Upper lobe of left lung (tissue), 6 donors: ENCODE measurements at regions not wholly inside any gene's neighbourhood (a gene's known extent, or its start where the extent isn't known, plus 50 kb on each side); places are given as distances from the start of the nearest gene placed in this dataset.

Experiments used
- ATAC-seq, 2 donors: fragments of 200-7000 bp; cut with Tn5 transposase; one replicate each; pipeline ENCODE4 v1.9.1; 2022; ENCODE audit warnings: mild to moderate bottlenecking in 2 of 2, moderate library complexity in 2 of 2; ENCODE audit not compliant: low FRiP score in 2 of 2
- DNase-seq, 2 donors: peaks; one replicate each; pipeline ENCODE4 v3.0.0-alpha.2; 2019 to 2020
- H3K27ac ChIP-seq, 4 donors: fragments of 200-600 bp; sonication (generic); one replicate each; pipeline ENCODE4 v1.5.1; 2016 to 2019
- H3K27me3 ChIP-seq, 4 donors: fragments of 200-600 bp; sonication (generic); one replicate each; pipeline ENCODE4 v1.5.1; 2017 to 2019
- H3K36me3 ChIP-seq, 4 donors: fragments of 200-600 bp; sonication (generic); one replicate each; pipeline ENCODE4 v1.5.1; 2016 to 2019
- H3K4me1 ChIP-seq, 4 donors: fragments of 200-600 bp; sonication (generic); one replicate each; pipeline ENCODE4 v1.5.1; 2018 to 2019
- H3K4me3 ChIP-seq, 4 donors: fragments of 200-600 bp; sonication (generic); one replicate each; pipeline ENCODE4 v1.5.1; 2017 to 2019; ENCODE audit warnings: mild to moderate bottlenecking in 2 of 4, moderate library complexity in 1 of 4
- H3K9me3 ChIP-seq, 4 donors: fragments of 200-600 bp; sonication (generic); one replicate each; pipeline ENCODE4 v1.5.1; 2018 to 2019
- EP300 ChIP-seq, 4 donors: sonication (generic); formaldehyde crosslinking; IDR thresholded peaks; one replicate each; pipeline ENCODE4 v1.5.1; 2017; ENCODE audit warnings: antibody characterized with exemption in 4 of 4, control low read depth in 2 of 4
- POLR2A ChIP-seq, 4 donors: fragments of 450-650 bp; IDR thresholded peaks; one replicate each; pipeline ENCODE4 v1.5.1; 2016 to 2017; ENCODE audit warnings: antibody characterized with exemption in 4 of 4, mild to moderate bottlenecking in 2 of 4
- POLR2AphosphoS5 ChIP-seq, 2 donors: sonication (generic); formaldehyde crosslinking; IDR thresholded peaks; one replicate each; pipeline ENCODE4 v1.5.1; 2017; ENCODE audit warnings: antibody characterized with exemption in 2 of 2
- WGBS, 2 donors: methylation state at CpG; one replicate each; pipeline ENCODE4 v1.1.5; 2017 to 2018; 5-methylcytosine and 5-hydroxymethylcytosine counted together
- TF ChIP-seq, protein P1 (sequence below), 6 experiments: fragments of 450-650 bp in 4 of 6; fragments of 200-600 bp in 2 of 6; sonication (generic) in 2 of 6; IDR thresholded peaks; one replicate each; pipeline ENCODE4 v1.5.1; 2016 to 2019; ENCODE audit warnings: antibody characterized with exemption in 6 of 6
- donor health status: DM: no; HTN: no; CAD: no; lungs with moderate emphysema.
- donor health status: DM: no; HTN: yes; CAD: no; lungs with severe emphysema.

DNA sequence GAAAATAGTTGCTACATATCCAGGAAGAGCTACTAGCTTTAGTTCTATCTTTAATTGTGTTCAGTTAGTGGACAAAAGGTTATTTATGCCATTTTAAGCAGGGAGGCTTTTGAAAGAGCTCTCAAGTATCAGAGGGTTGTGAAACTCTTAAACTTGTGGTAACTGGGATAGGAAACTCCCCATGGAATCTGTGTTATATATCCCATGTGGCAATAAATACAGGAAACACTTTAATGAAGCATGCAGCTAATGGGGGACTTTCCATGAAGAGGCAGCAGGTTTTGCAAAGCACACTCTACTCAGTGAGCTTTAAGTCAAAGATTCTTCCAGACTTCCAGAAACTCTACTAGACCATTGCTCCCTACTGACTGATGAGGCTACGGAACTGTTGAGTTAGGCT, 805.0 kb upstream of the C9orf72 start:
- WGBS, 2 donors = 80 to 94% methylated on average over 1 of the region's 1 CpG
- no peaks in the 10 kb centered on the region for H3K4me1 ChIP-seq
- DNase-seq (no peak), ATAC-seq (no peak)
- no peaks in the 10 kb centered on the region for H3K36me3 ChIP-seq
- no peaks in the 10 kb centered on the region for H3K27me3 ChIP-seq
- no peaks in the 10 kb centered on the region for H3K9me3 ChIP-seq
- H3K4me3 ChIP-seq = no peak overlapping the region
- TF ChIP-seq POLR2A (IDR thresholded peaks at IDR 0.05) (no peak), POLR2AphosphoS5 (IDR thresholded peaks at IDR 0.05) (no peak), EP300 (IDR thresholded peaks at IDR 0.05) (no peak)
- TF ChIP-seq, protein P1, sequence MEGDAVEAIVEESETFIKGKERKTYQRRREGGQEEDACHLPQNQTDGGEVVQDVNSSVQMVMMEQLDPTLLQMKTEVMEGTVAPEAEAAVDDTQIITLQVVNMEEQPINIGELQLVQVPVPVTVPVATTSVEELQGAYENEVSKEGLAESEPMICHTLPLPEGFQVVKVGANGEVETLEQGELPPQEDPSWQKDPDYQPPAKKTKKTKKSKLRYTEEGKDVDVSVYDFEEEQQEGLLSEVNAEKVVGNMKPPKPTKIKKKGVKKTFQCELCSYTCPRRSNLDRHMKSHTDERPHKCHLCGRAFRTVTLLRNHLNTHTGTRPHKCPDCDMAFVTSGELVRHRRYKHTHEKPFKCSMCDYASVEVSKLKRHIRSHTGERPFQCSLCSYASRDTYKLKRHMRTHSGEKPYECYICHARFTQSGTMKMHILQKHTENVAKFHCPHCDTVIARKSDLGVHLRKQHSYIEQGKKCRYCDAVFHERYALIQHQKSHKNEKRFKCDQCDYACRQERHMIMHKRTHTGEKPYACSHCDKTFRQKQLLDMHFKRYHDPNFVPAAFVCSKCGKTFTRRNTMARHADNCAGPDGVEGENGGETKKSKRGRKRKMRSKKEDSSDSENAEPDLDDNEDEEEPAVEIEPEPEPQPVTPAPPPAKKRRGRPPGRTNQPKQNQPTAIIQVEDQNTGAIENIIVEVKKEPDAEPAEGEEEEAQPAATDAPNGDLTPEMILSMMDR (IDR thresholded peaks at IDR 0.05) = no peak
- H3K27ac ChIP-seq = no peak overlapping the region

DNA sequence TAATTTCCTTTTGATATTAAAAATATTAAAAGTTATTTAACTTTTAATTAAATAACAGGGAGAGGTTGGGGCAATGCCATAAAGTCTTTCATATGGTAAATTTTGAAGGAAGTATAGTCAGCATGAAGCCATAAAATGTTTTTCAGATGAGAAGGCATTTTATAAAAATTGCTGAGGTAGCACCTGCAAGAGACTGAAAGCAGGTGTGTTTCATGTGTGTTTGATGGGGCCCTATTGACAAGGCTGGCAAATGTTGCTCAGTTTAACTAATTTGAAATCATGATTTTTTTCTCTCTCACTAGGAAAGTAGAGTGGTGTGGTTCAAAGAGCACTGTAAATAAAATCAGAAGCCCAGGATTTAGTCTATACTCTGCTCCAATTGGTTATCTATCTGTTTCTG, 805.8 kb upstream of the C9orf72 start:
- Histone ChIP-seq H3K4me3 (no peak overlapping the region), H3K9me3 (no peaks in the 10 kb centered on the region), H3K27me3 (no peaks in the 10 kb centered on the region), H3K27ac (no peak overlapping the region), H3K36me3 (no peaks in the 10 kb centered on the region), H3K4me1 (no peaks in the 10 kb centered on the region)
- TF ChIP-seq, protein P1 (IDR thresholded peaks at IDR 0.05) = no peak
- TF ChIP-seq POLR2A (IDR thresholded peaks at IDR 0.05) (no peak), POLR2AphosphoS5 (IDR thresholded peaks at IDR 0.05) (no peak), EP300 (IDR thresholded peaks at IDR 0.05) (no peak)
- DNase-seq (no peak), ATAC-seq (no peak)

DNA sequence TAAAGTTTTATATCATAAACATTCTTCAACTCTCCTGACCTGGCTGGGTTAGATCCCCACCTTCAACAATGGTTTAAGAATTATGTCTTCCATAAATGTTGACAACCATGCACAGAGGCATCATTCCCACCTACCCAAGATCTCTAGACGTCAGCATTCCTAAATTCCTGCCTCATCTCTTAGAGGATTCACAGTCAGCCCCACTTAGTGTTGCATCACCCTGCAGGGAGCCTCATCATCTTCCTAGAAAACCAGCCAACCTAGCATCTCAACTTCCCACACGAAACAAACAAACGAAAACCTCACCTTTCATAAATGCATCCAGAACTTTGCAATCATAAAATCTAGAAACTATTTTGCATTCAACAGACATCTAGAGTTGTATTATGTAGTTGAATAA, 816.1 kb upstream of the C9orf72 start:
- Histone ChIP-seq H3K4me3 (no peak overlapping the region), H3K9me3 (no peaks in the 10 kb centered on the region), H3K4me1 (no peaks in the 10 kb centered on the region), H3K27ac (no peak overlapping the region), H3K36me3 (no peaks in the 10 kb centered on the region), H3K27me3 (no peaks in the 10 kb centered on the region)
- no peak for ATAC-seq
- TF ChIP-seq POLR2A (IDR thresholded peaks at IDR 0.05) (no peak), EP300 (IDR thresholded peaks at IDR 0.05) (no peak), POLR2AphosphoS5 (IDR thresholded peaks at IDR 0.05) (no peak)
- TF ChIP-seq, protein P1 (IDR thresholded peaks at IDR 0.05) = no peak
- no peak for DNase-seq
- 67 to 70% methylated on average over 3 of the region's 3 CpGs for WGBS, 2 donors

DNA sequence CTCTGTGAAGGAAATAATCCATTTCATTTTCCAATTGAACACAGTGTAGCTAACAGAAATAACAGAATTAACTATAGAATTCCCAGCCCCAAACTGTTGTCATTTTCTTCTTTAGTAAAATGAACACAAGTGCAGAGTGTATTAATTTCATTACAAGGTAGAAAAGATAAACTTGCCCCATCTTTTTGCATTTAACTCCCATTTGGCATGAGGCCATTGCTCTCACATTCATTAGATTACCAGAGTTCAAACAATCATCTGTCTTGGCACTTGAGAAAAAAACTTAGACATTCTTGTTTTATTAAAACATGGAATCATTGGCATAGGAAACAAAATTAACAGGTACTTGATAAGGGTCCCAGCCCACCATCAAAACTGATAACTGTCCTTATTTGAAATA, 821.5 kb upstream of the C9orf72 start:
- DNase-seq = no peak
- Histone ChIP-seq H3K9me3 (no peaks in the 10 kb centered on the region), H3K27me3 (no peaks in the 10 kb centered on the region), H3K4me1 (no peaks in the 10 kb centered on the region), H3K4me3 (no peak overlapping the region), H3K36me3 (no peaks in the 10 kb centered on the region), H3K27ac (no peak overlapping the region)
- TF ChIP-seq EP300 (IDR thresholded peaks at IDR 0.05) (no peak), POLR2AphosphoS5 (IDR thresholded peaks at IDR 0.05) (no peak), POLR2A (IDR thresholded peaks at IDR 0.05) (no peak)
- TF ChIP-seq, protein P1 (IDR thresholded peaks at IDR 0.05) = no peak
- no peak for ATAC-seq

DNA sequence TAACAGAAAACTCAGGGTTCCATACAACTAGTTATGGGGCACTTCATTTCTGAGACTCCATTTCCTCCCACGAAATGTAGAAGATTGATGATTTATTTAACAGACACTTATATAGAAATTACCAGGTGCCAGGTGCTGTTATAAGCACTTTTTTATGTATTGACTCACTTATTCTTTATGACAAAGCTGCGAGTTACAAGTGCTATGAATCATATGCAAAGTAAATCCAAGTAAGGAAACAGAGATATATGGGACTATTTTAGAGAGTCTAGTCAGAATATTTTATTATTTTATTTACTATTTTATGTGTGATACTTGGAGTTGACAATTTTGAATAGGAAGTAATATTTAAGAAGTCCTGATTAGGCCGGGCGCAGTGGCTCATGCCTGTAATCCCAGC, 822.8 kb upstream of the C9orf72 start:
- no peak overlapping the region for H3K4me3 ChIP-seq
- WGBS, 2 donors = 82 to 85% methylated on average over 4 of the region's 4 CpGs
- H3K4me1 ChIP-seq = no peaks in the 10 kb centered on the region
- H3K27ac ChIP-seq = no peak overlapping the region
- DNase-seq (no peak), ATAC-seq (no peak)
- H3K9me3 ChIP-seq = no peaks in the 10 kb centered on the region
- no peaks in the 10 kb centered on the region for H3K36me3 ChIP-seq
- TF ChIP-seq, protein P1 (IDR thresholded peaks at IDR 0.05) = no peak
- TF ChIP-seq POLR2A (IDR thresholded peaks at IDR 0.05) (no peak), EP300 (IDR thresholded peaks at IDR 0.05) (no peak)
- H3K27me3 ChIP-seq = no peaks in the 10 kb centered on the region
